K562 (cell line): ENCODE measurements at regions not wholly inside any gene's neighbourhood (a gene's known extent, or its start where the extent isn't known, plus 50 kb on each side); places are given as distances from the start of the nearest gene placed in this dataset.

Experiments
- CHD7 ChIP-seq: fragments of 200-600 bp; sonication (generic); IDR thresholded peaks from one replicate; pipeline ENCODE4 v1.6.1; 2012; ENCODE audit warnings: mild to moderate bottlenecking, low read depth, low read length, inconsistent platforms
- CTCF ChIP-seq, 3 experiments: IDR thresholded peaks in 2 of 3; conservative IDR thresholded peaks in 1 of 3; 2 replicates each; pipeline ENCODE4 v1.5.1; 2011 to 2012; ENCODE audit warnings: low read length in 3 of 3, mild to moderate bottlenecking in 3 of 3, control low read depth in 2 of 3, improper control_type of control experiment in 1 of 3, inconsistent platforms in 1 of 3, low read depth in 1 of 3, mixed read lengths in 1 of 3, moderate library complexity in 1 of 3; ENCODE audit not compliant: insufficient read depth in 2 of 3
- ETV6 ChIP-seq, 3 experiments: fragments of 150-350 bp in 1 of 3; sonication (generic) in 1 of 3; formaldehyde crosslinking in 1 of 3; IDR thresholded peaks; 2 replicates each; pipeline versions ENCODE4 v1.6.1 to v1.8.0; 2014 to 2022; ENCODE audit warnings: borderline replicate concordance in 2 of 3, low read depth in 2 of 3, antibody characterized with exemption in 1 of 3, low read length in 1 of 3, mild to moderate bottlenecking in 1 of 3, missing genetic modification reagents in 1 of 3
- GATA2 ChIP-seq: sonication (generic); formaldehyde crosslinking; IDR thresholded peaks from 2 replicates; pipeline ENCODE4 v1.4.0; 2020; ENCODE audit warnings: mild to moderate bottlenecking, missing genetic modification reagents
- HDAC6 ChIP-seq: IDR thresholded peaks from 2 replicates; pipeline ENCODE4 v1.6.1; 2012; ENCODE audit warnings: low read depth, mild to moderate bottlenecking, control low read depth, inconsistent platforms, low read length, moderate library complexity
- MAX ChIP-seq: sonication (generic); formaldehyde crosslinking; IDR thresholded peaks from 2 replicates; pipeline ENCODE4 v1.9.0; 2022; ENCODE audit warnings: mild to moderate bottlenecking, missing genetic modification reagents
- NR3C1 ChIP-seq: sonication (generic); formaldehyde crosslinking; IDR thresholded peaks from 2 replicates; pipeline ENCODE4 v1.8.1; 2022; ENCODE audit warnings: missing genetic modification reagents
- POLR2AphosphoS2 ChIP-seq: IDR thresholded peaks from 2 replicates; pipeline ENCODE4 v1.6.1; 2012; ENCODE audit warnings: low read length, improper control_type of control experiment
- POLR2AphosphoS5 ChIP-seq: IDR thresholded peaks from 2 replicates; pipeline ENCODE4 v1.6.1; 2011; ENCODE audit warnings: mild to moderate bottlenecking, low read depth, low read length, moderate library complexity; ENCODE audit not compliant: control insufficient read depth, insufficient read depth
- SIN3A ChIP-seq, 2 experiments: fragments of 150-350 bp in 1 of 2; IDR thresholded peaks; 2 replicates each; pipeline ENCODE4 v1.6.1; 2011 to 2016; ENCODE audit warnings: borderline replicate concordance in 2 of 2, low read depth in 2 of 2, low read length in 2 of 2, mild to moderate bottlenecking in 2 of 2, moderate library complexity in 2 of 2; ENCODE audit not compliant: control insufficient read depth in 1 of 2
- SMAD4 ChIP-seq: fragments of 250-450 bp; sonication (Bioruptor Pico); conservative IDR thresholded peaks from 2 replicates; pipeline ENCODE4 v1.8.0; 2021; ENCODE audit warnings: inconsistent platforms, mild to moderate bottlenecking, moderate library complexity
- USF2 ChIP-seq: sonication (generic); formaldehyde crosslinking; IDR thresholded peaks from 2 replicates; pipeline ENCODE4 v1.5.0; 2020; ENCODE audit warnings: missing genetic modification reagents
- ZNF274 ChIP-seq: IDR thresholded peaks from 2 replicates; pipeline ENCODE4 v1.6.1; 2011; ENCODE audit warnings: low read depth, mild to moderate bottlenecking, low read length, moderate library complexity, borderline replicate concordance
- ZNF384 ChIP-seq: IDR thresholded peaks from 2 replicates; pipeline ENCODE4 v1.6.1; 2012; ENCODE audit warnings: low read depth, low read length, improper control_type of control experiment

GRCh38 chr4:176587920-176588319 is 204.8 kb downstream of the VEGFC start:
- no peak for TF ChIP-seq ETV6 (IDR thresholded peaks at IDR 0.05; ENCODE audit: borderline replicate concordance in 1 of 2, low read depth in 2 of 2, low read length in 1 of 2)
- TF ChIP-seq ETV6 (CRISPR knock-in tag; IDR thresholded peaks at IDR 0.05; ENCODE audit: borderline replicate concordance) = no peak
- TF ChIP-seq ZNF384 = no peak
- TF ChIP-seq USF2 = no peak
- no peak for TF ChIP-seq ZNF274
- TF ChIP-seq MAX (CRISPR knock-in tag) = no peak
- TF ChIP-seq CHD7 = no peak
- TF ChIP-seq SMAD4 (CRISPR knock-in tag) = no peak
- TF ChIP-seq POLR2AphosphoS2 = no peak
- no peak for TF ChIP-seq POLR2AphosphoS5
- no peak for TF ChIP-seq GATA2 (CRISPR knock-in tag)
- TF ChIP-seq HDAC6 = no peak
- TF ChIP-seq SIN3A (IDR thresholded peaks at IDR 0.05; ENCODE audit: borderline replicate concordance in 2 of 2, control insufficient read depth in 1 of 2, low read depth in 2 of 2, low read length in 2 of 2) = no peak
- TF ChIP-seq NR3C1 (CRISPR knock-in tag) = no peak
- no peak for TF ChIP-seq CTCF (IDR thresholded peaks at IDR 0.05 in 2 of 3, conservative IDR thresholded peaks at IDR 0.05 in 1 of 3; ENCODE audit: insufficient read depth in 2 of 3, low read depth in 1 of 3, low read length in 3 of 3)
